K562 (cell line): ENCODE measurements at regions not wholly inside any gene's neighbourhood (a gene's known extent, or its start where the extent isn't known, plus 50 kb on each side); places are given as distances from the start of the nearest gene placed in this dataset.

Experiments
- ATF3 ChIP-seq, 2 experiments: fragments of 450-650 bp in 1 of 2; sonication (generic) in 1 of 2; formaldehyde crosslinking in 1 of 2; IDR thresholded peaks in 1 of 2; conservative IDR thresholded peaks in 1 of 2; 2 replicates each; pipeline versions ENCODE4 v1.6.1 to v1.8.1; 2016 to 2023; ENCODE audit warnings: mild to moderate bottlenecking in 2 of 2, moderate library complexity in 2 of 2, inconsistent platforms in 1 of 2, missing genetic modification reagents in 1 of 2
- CBX3 ChIP-seq, 2 experiments: IDR thresholded peaks; 1 replicate in 1 of 2; 2 replicates in 1 of 2; pipeline ENCODE4 v1.6.1; 2012; ENCODE audit warnings: inconsistent platforms in 2 of 2, low read length in 2 of 2, borderline replicate concordance in 1 of 2, control low read depth in 1 of 2
- CEBPG ChIP-seq, 3 experiments: fragments of 200-800 bp in 1 of 3; sonication (Bioruptor generic) in 1 of 3; sonication (generic) in 1 of 3; formaldehyde crosslinking in 1 of 3; IDR thresholded peaks in 2 of 3; conservative IDR thresholded peaks in 1 of 3; 2 replicates each; pipeline versions ENCODE4 v1.6.1 to v1.8.0; 2016 to 2022; ENCODE audit warnings: missing compliant biosample characterization in 2 of 3, missing genetic modification characterization in 2 of 3, mild to moderate bottlenecking in 1 of 3, missing genetic modification reagents in 1 of 3
- CHD2 ChIP-seq: IDR thresholded peaks from 2 replicates; pipeline ENCODE4 v1.6.1; 2011; ENCODE audit warnings: low read depth, low read length
- CREB1 ChIP-seq, 2 experiments: sonication (generic) in 1 of 2; formaldehyde crosslinking in 1 of 2; IDR thresholded peaks; 2 replicates each; pipeline versions ENCODE4 v1.6.1 to v1.8.0; 2012 to 2022; ENCODE audit warnings: inconsistent platforms in 1 of 2, mild to moderate bottlenecking in 1 of 2, missing genetic modification reagents in 1 of 2, moderate library complexity in 1 of 2
- CTBP1 ChIP-seq: fragments of 450-650 bp; IDR thresholded peaks from 2 replicates; pipeline ENCODE4 v1.6.1; 2016; ENCODE audit warnings: borderline replicate concordance
- CTCF ChIP-seq, 3 experiments: IDR thresholded peaks in 2 of 3; conservative IDR thresholded peaks in 1 of 3; 2 replicates each; pipeline ENCODE4 v1.5.1; 2011 to 2012; ENCODE audit warnings: low read length in 3 of 3, mild to moderate bottlenecking in 3 of 3, control low read depth in 2 of 3, improper control_type of control experiment in 1 of 3, inconsistent platforms in 1 of 3, low read depth in 1 of 3, mixed read lengths in 1 of 3, moderate library complexity in 1 of 3; ENCODE audit not compliant: insufficient read depth in 2 of 3
- ETS1 ChIP-seq: conservative IDR thresholded peaks from 2 replicates; pipeline ENCODE4 v1.6.1; 2011; ENCODE audit warnings: low read depth, mild to moderate bottlenecking, low read length; ENCODE audit not compliant: control insufficient read depth
- ETV5 ChIP-seq: sonication (generic); formaldehyde crosslinking; IDR thresholded peaks from 2 replicates; pipeline ENCODE4 v1.4.0; 2020; ENCODE audit warnings: low read depth, mild to moderate bottlenecking, missing genetic modification reagents
- FOS ChIP-seq: IDR thresholded peaks from 3 replicates; pipeline ENCODE4 v1.6.1; 2011; ENCODE audit not compliant: insufficient read length; ENCODE audit errors: extremely low read depth
- HOXB6 ChIP-seq: fragments of 250-450 bp; sonication (Bioruptor Pico); IDR thresholded peaks from 2 replicates; pipeline ENCODE4 v1.5.1; 2022; ENCODE audit warnings: mild to moderate bottlenecking, borderline replicate concordance
- MAFK ChIP-seq: IDR thresholded peaks from 2 replicates; pipeline ENCODE4 v1.6.1; 2011; ENCODE audit warnings: low read length, improper control_type of control experiment
- POLR2A ChIP-seq: fragments of 450-650 bp; conservative IDR thresholded peaks from 2 replicates; pipeline ENCODE4 v1.6.1; 2016
- SMARCA4 ChIP-seq: fragments of 450-650 bp; IDR thresholded peaks from 2 replicates; pipeline ENCODE4 v1.6.1; 2016

- TF ChIP-seq CTCF (IDR thresholded peaks at IDR 0.05 in 2 of 3, conservative IDR thresholded peaks at IDR 0.05 in 1 of 3; ENCODE audit: insufficient read depth in 2 of 3, low read depth in 1 of 3, low read length in 3 of 3) (no peak), ETS1 (no peak), POLR2A (no peak), ATF3 (IDR thresholded peaks at IDR 0.05) (no peak), ATF3 (CRISPR knock-in tag; conservative IDR thresholded peaks at IDR 0.05) (no peak), HOXB6 (no peak), CHD2 (no peak), ETV5 (CRISPR knock-in tag) (no peak), CREB1 (IDR thresholded peaks at IDR 0.05) (no peak), CREB1 (CRISPR knock-in tag; IDR thresholded peaks at IDR 0.05) (no peak), CBX3 (IDR thresholded peaks at IDR 0.05; ENCODE audit: borderline replicate concordance in 1 of 2, low read length in 2 of 2) (no peak), CEBPG (CRISPR knock-in tag; IDR thresholded peaks at IDR 0.05) (no peak), CEBPG (tag; conservative IDR thresholded peaks at IDR 0.05 in 1 of 2, IDR thresholded peaks at IDR 0.05 in 1 of 2) (no peak), MAFK (no peak), FOS (no peak), SMARCA4 (no peak), CTBP1 (no peak)
Observed at GRCh38 chr4:8710946-8711345, 118.4 kb downstream of the CPZ start.
